ENCODE measurements at regions not wholly inside any gene's neighbourhood (a gene's known extent, or its start where the extent isn't known, plus 50 kb on each side); places are given as distances from the start of the nearest gene placed in this dataset.

- TF ChIP-seq CTCF (IDR thresholded peaks at IDR 0.05) (no peak), POLR2A (IDR thresholded peaks at IDR 0.05) (no peak), POLR2AphosphoS5 (IDR thresholded peaks at IDR 0.05) (no peak)
Measured at GRCh38 chr2:120401275-120402066, 55.5 kb downstream of the INHBB start.
